Lower leg skin (tissue), 3 donors: ENCODE measurements at regions not wholly inside any gene's neighbourhood (a gene's known extent, or its start where the extent isn't known, plus 50 kb on each side); places are given as distances from the start of the nearest gene placed in this dataset.

Experiments
- CTCF ChIP-seq, 3 donors: fragments of 450-650 bp; IDR thresholded peaks; one replicate each; pipeline ENCODE4 v1.5.1; 2016; ENCODE audit warnings: antibody characterized with exemption in 3 of 3, mild to moderate bottlenecking in 3 of 3, moderate library complexity in 2 of 3
- POLR2A ChIP-seq, 2 donors: fragments of 450-650 bp; IDR thresholded peaks; one replicate each; pipeline ENCODE4 v1.6.1; 2016 to 2017; ENCODE audit warnings: antibody characterized with exemption in 2 of 2, mild to moderate bottlenecking in 1 of 2, moderate library complexity in 1 of 2

GRCh38 chr1:68751723-68752122 lies 254.8 kb upstream of the DEPDC1 start:
- TF ChIP-seq CTCF (IDR thresholded peaks at IDR 0.05) (no peak), POLR2A (IDR thresholded peaks at IDR 0.05) (no peak)
